ENCODE measurements at regions not wholly inside any gene's neighbourhood (a gene's known extent, or its start where the extent isn't known, plus 50 kb on each side); places are given as distances from the start of the nearest gene placed in this dataset.

DNA sequence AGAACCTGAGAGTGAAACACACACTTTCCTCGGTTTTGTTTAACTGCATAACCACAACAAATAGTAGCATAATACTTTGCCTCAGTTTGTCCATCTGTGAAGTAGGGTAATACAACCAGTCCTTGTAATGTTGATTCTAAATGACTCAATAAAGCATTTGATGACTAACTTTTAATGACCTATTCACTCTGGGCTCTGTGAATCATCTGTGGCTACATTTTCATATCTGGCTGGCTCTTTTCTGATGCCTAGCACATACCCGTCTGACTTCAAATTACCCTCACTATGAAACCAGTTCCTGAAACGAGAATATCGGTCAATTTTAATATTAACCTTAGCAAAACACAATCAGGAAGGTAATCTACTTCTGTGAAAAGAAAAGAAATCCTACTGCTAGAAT lies 151.0 kb downstream of the SH2D1A start:
- TF ChIP-seq, protein P1, sequence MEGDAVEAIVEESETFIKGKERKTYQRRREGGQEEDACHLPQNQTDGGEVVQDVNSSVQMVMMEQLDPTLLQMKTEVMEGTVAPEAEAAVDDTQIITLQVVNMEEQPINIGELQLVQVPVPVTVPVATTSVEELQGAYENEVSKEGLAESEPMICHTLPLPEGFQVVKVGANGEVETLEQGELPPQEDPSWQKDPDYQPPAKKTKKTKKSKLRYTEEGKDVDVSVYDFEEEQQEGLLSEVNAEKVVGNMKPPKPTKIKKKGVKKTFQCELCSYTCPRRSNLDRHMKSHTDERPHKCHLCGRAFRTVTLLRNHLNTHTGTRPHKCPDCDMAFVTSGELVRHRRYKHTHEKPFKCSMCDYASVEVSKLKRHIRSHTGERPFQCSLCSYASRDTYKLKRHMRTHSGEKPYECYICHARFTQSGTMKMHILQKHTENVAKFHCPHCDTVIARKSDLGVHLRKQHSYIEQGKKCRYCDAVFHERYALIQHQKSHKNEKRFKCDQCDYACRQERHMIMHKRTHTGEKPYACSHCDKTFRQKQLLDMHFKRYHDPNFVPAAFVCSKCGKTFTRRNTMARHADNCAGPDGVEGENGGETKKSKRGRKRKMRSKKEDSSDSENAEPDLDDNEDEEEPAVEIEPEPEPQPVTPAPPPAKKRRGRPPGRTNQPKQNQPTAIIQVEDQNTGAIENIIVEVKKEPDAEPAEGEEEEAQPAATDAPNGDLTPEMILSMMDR (IDR thresholded peaks at IDR 0.05; ENCODE audit: borderline replicate concordance, insufficient read depth, low read depth, low read length): no peak
- no peak overlapping the region for H3K4me3 ChIP-seq (ENCODE audit: low read depth, low read length)

- TF ChIP-seq, protein P1 (IDR thresholded peaks at IDR 0.05; ENCODE audit: borderline replicate concordance, insufficient read depth, low read depth, low read length): no peak
- no peak overlapping the region for H3K4me3 ChIP-seq (ENCODE audit: low read depth, low read length)
Measured at GRCh38 chrX:124501586-124501985, 155.2 kb downstream of the SH2D1A start.

- H3K4me3 ChIP-seq (ENCODE audit: low read depth, low read length): no peak overlapping the region
- TF ChIP-seq, protein P1 (IDR thresholded peaks at IDR 0.05; ENCODE audit: borderline replicate concordance, insufficient read depth, low read depth, low read length): no peak
Measured at GRCh38 chrX:124502166-124502565, 155.8 kb downstream of the SH2D1A start.

GRCh38 chrX:124502599-124502998 lies 156.2 kb downstream of the SH2D1A start:
- TF ChIP-seq, protein P1 (IDR thresholded peaks at IDR 0.05; ENCODE audit: borderline replicate concordance, insufficient read depth, low read depth, low read length): no peak
- H3K4me3 ChIP-seq (ENCODE audit: low read depth, low read length): no peak overlapping the region

GRCh38 chrX:124504111-124504983 lies 158.0 kb downstream of the SH2D1A start:
- TF ChIP-seq, protein P1 (IDR thresholded peaks at IDR 0.05; ENCODE audit: borderline replicate concordance, insufficient read depth, low read depth, low read length): no peak
- no peak overlapping the region for H3K4me3 ChIP-seq (ENCODE audit: low read depth, low read length)

GRCh38 chrX:124506066-124506465 lies 159.7 kb downstream of the SH2D1A start:
- H3K4me3 ChIP-seq (ENCODE audit: low read depth, low read length): no peak overlapping the region
- TF ChIP-seq, protein P1 (IDR thresholded peaks at IDR 0.05; ENCODE audit: borderline replicate concordance, insufficient read depth, low read depth, low read length): no peak

DNA sequence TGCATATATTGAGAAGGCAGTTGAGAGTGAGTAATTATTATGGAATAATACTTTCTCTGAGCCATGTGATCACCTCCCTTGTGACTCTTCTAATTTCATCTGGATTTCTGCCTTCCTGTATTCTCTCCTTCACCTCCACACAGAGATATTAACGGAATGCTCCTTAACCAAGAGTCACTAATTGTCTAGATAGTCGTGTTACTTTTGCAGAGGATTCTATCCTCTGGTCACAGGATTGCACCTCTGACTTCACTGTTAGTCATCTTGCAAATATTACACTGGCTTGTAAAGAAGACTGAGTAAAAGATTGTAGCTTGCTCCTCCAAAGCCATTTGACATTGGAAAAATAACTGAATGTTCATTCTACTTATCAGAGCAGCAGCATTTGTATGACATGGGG lies 160.9 kb downstream of the SH2D1A start:
- TF ChIP-seq, protein P1 (IDR thresholded peaks at IDR 0.05; ENCODE audit: borderline replicate concordance, insufficient read depth, low read depth, low read length): no peak

More for the DNA sequence above, 160.9 kb downstream of the SH2D1A start:
- H3K4me3 ChIP-seq (ENCODE audit: low read depth, low read length): no peak overlapping the region

Measured in GM12875 (cell line).